ENCODE measurements at regions not wholly inside any gene's neighbourhood (a gene's known extent, or its start where the extent isn't known, plus 50 kb on each side); places are given as distances from the start of the nearest gene placed in this dataset.
"Not testable (repeated sequence)": the region's sequence is repeated elsewhere in the genome, so short reads cannot be mapped to it uniquely, and the experiment has no call there.

GRCh38 chr4:22630161-22630975 lies 62.4 kb upstream of the GBA3 start:
- DNase-seq (ENCODE audit: low spot score): not testable (repeated sequence)

- not testable (repeated sequence) for DNase-seq (ENCODE audit: low spot score)
Observed at GRCh38 chr4:22631167-22631566, 61.6 kb upstream of the GBA3 start.

GRCh38 chr4:22634541-22635181 lies 58.1 kb upstream of the GBA3 start:
- DNase-seq (ENCODE audit: low spot score): no peak

- DNase-seq (ENCODE audit: low spot score): not testable (repeated sequence)
Observed at GRCh38 chr4:22635182-22635549, 57.6 kb upstream of the GBA3 start.

- no peak for DNase-seq (ENCODE audit: low spot score)
Observed at GRCh38 chr4:22635692-22636091, 57.0 kb upstream of the GBA3 start.

- DNase-seq (ENCODE audit: low spot score): no peak
Observed at GRCh38 chr4:22637306-22637705, 55.4 kb upstream of the GBA3 start.

Data from D341Med (cell line).